ENCODE measurements at regions not wholly inside any gene's neighbourhood (a gene's known extent, or its start where the extent isn't known, plus 50 kb on each side); places are given as distances from the start of the nearest gene placed in this dataset.

DNA sequence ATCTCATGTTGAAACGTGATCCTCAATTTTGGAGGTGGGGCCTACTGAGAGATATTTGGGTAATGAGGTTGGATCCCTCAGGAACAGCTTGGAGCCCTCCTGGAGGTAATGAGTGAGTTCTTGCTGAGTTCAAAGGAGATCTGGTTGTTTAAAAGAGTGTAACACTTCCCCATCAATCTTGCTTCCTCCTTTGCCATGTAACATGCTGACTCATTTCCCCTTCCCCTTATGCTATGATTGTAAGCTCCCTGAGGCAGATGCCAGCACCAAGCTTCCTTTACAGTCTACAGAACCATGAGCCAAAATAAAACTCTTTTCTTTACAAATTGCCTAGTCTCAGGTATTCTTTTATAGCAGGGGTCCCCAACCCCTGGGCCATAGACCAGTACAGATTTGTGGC, 352.3 kb downstream of the SLCO4C1 start:
- no peaks in the 10 kb centered on the region for H3K9me3 ChIP-seq (ENCODE audit: insufficient read depth, low read length)
- H3K36me3 ChIP-seq (replicated peaks; ENCODE audit: low read depth, low read length): no peaks in the 10 kb centered on the region
- H3K4me2 ChIP-seq (ENCODE audit: low read length): peak overlapping the region; percentile 31; the same call in 1 of the 2 replicates
- H3K27me3 ChIP-seq (ENCODE audit: low read depth, low read length): no peaks in the 10 kb centered on the region
- peak overlapping the region; percentile 42 for H3K27ac ChIP-seq (ENCODE audit: low read length)
- peak overlapping the region; percentile 76 for H2AFZ ChIP-seq (ENCODE audit: low read depth, low read length)
- H3K4me3 ChIP-seq (ENCODE audit: low read length): no peak overlapping the region
- H3K79me2 ChIP-seq (ENCODE audit: low read length): no peaks in the 10 kb centered on the region
- no peak overlapping the region for H3K9ac ChIP-seq (ENCODE audit: low read length)
- no peaks in the 10 kb centered on the region for H4K20me1 ChIP-seq (ENCODE audit: insufficient read depth, low read length)
- peaks cover 18% of the 10 kb centered on the region for H3K4me1 ChIP-seq (ENCODE audit: low read length)
- TF ChIP-seq CTCF (IDR thresholded peaks at IDR 0.05; ENCODE audit: low read depth, low read length) (no peak), EZH2phosphoT487 (IDR thresholded peaks at IDR 0.05; ENCODE audit: low read depth) (no peak)

GRCh38 chr5:101942321-101942882, 353.7 kb downstream of the SLCO4C1 start:
- no peaks in the 10 kb centered on the region for H3K36me3 ChIP-seq (replicated peaks; ENCODE audit: low read depth, low read length)
- H3K4me2 ChIP-seq (ENCODE audit: low read length): peak overlapping the region; percentile 53
- TF ChIP-seq CTCF (IDR thresholded peaks at IDR 0.05; ENCODE audit: low read depth, low read length): peak; percentile 63
- no peak for TF ChIP-seq EZH2phosphoT487 (IDR thresholded peaks at IDR 0.05; ENCODE audit: low read depth)
- H3K79me2 ChIP-seq (ENCODE audit: low read length): no peaks in the 10 kb centered on the region
- H2AFZ ChIP-seq (ENCODE audit: low read depth, low read length): peak overlapping the region; percentile 76; the same call in 1 of the 2 replicates
- no peaks in the 10 kb centered on the region for H3K27me3 ChIP-seq (ENCODE audit: low read depth, low read length)
- peaks cover 18% of the 10 kb centered on the region for H3K4me1 ChIP-seq (ENCODE audit: low read length)
- H3K27ac ChIP-seq (ENCODE audit: low read length): no peak overlapping the region
- 0 out of 2 replicates have a peak overlapping the region, but pooled peaks have one; percentile 40 for H3K4me3 ChIP-seq (ENCODE audit: low read length)
- no peaks in the 10 kb centered on the region for H3K9me3 ChIP-seq (ENCODE audit: insufficient read depth, low read length)
- H4K20me1 ChIP-seq (ENCODE audit: insufficient read depth, low read length): no peaks in the 10 kb centered on the region
- no peak overlapping the region for H3K9ac ChIP-seq (ENCODE audit: low read length)

DNA sequence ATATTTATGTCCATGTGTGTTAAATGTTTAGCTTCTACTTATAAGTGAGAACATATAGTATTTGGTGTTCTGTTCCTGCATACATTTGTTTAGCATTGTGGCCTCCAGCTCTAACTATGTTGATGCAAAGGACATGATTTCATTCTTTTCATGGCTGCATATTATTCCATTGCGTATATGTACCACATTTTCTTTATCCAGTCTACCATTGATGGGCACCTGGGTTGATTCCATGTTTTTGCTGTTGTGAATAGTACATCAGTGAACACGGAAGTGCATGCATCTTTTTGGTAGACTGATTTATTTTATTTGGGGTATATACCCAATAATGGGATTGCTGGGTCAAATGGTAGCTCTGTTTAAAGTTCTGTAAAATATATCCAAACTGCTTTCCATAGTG, 359.0 kb downstream of the SLCO4C1 start:
- no peaks in the 10 kb centered on the region for H3K9me3 ChIP-seq (ENCODE audit: insufficient read depth, low read length)
- H3K27ac ChIP-seq (ENCODE audit: low read length): no peak overlapping the region
- no peaks in the 10 kb centered on the region for H4K20me1 ChIP-seq (ENCODE audit: insufficient read depth, low read length)
- H2AFZ ChIP-seq (ENCODE audit: low read depth, low read length): no peak overlapping the region
- no peaks in the 10 kb centered on the region for H3K4me1 ChIP-seq (ENCODE audit: low read length)
- no peak for TF ChIP-seq CTCF (IDR thresholded peaks at IDR 0.05; ENCODE audit: low read depth, low read length)
- TF ChIP-seq EZH2phosphoT487 (IDR thresholded peaks at IDR 0.05; ENCODE audit: low read depth): no peak
- no peaks in the 10 kb centered on the region for H3K27me3 ChIP-seq (ENCODE audit: low read depth, low read length)
- no peaks in the 10 kb centered on the region for H3K79me2 ChIP-seq (ENCODE audit: low read length)
- no peaks in the 10 kb centered on the region for H3K36me3 ChIP-seq (replicated peaks; ENCODE audit: low read depth, low read length)
- no peak overlapping the region for H3K4me3 ChIP-seq (ENCODE audit: low read length)
- no peak overlapping the region for H3K9ac ChIP-seq (ENCODE audit: low read length)
- H3K4me2 ChIP-seq (ENCODE audit: low read length): no peak overlapping the region

GRCh38 chr5:101935086-101935485, 361.0 kb downstream of the SLCO4C1 start:
- Histone ChIP-seq H3K9me3 (ENCODE audit: insufficient read depth, low read length) (no peaks in the 10 kb centered on the region), H3K4me1 (ENCODE audit: low read length) (no peaks in the 10 kb centered on the region), H4K20me1 (ENCODE audit: insufficient read depth, low read length) (no peaks in the 10 kb centered on the region), H3K27ac (ENCODE audit: low read length) (no peak overlapping the region), H3K4me2 (ENCODE audit: low read length) (no peak overlapping the region), H3K36me3 (replicated peaks; ENCODE audit: low read depth, low read length) (no peaks in the 10 kb centered on the region), H3K9ac (ENCODE audit: low read length) (no peak overlapping the region), H3K4me3 (ENCODE audit: low read length) (no peak overlapping the region), H2AFZ (ENCODE audit: low read depth, low read length) (no peak overlapping the region), H3K79me2 (ENCODE audit: low read length) (no peaks in the 10 kb centered on the region), H3K27me3 (ENCODE audit: low read depth, low read length) (no peaks in the 10 kb centered on the region)
- TF ChIP-seq EZH2phosphoT487 (IDR thresholded peaks at IDR 0.05; ENCODE audit: low read depth) (no peak), CTCF (IDR thresholded peaks at IDR 0.05; ENCODE audit: low read depth, low read length) (no peak)

Measured in OCI-LY3 (cell line).